HG03095 (cell line): ENCODE measurements at regions not wholly inside any gene's neighbourhood (a gene's known extent, or its start where the extent isn't known, plus 50 kb on each side); places are given as distances from the start of the nearest gene placed in this dataset.

Experiments
- ATAC-seq: cut with Tn5 transposase; IDR thresholded peaks from one replicate; pipeline ENCODE4 v1.9.1; 2021; ENCODE audit warnings: moderate library complexity; ENCODE audit not compliant: unreplicated experiment

- no peak for ATAC-seq
Observed at GRCh38 chr12:34391771-34392581, 369.7 kb downstream of the ALG10 start.

- no peak for ATAC-seq
Observed at GRCh38 chr12:34392741-34393085, 370.4 kb downstream of the ALG10 start.

GRCh38 chr12:34393086-34393820, 371.0 kb downstream of the ALG10 start:
- ATAC-seq = no peak

- ATAC-seq = no peak
Observed at GRCh38 chr12:34393821-34394150, 371.5 kb downstream of the ALG10 start.

GRCh38 chr12:34394211-34395055, 372.1 kb downstream of the ALG10 start:
- ATAC-seq = no peak

- ATAC-seq = no peak
Observed at GRCh38 chr12:34395056-34396005, 373.0 kb downstream of the ALG10 start.

- ATAC-seq = no peak
Observed at GRCh38 chr12:34396006-34396860, 373.9 kb downstream of the ALG10 start.

GRCh38 chr12:34396861-34397590, 374.7 kb downstream of the ALG10 start:
- ATAC-seq = no peak

- ATAC-seq = no peak
Observed at GRCh38 chr12:34397591-34398365, 375.5 kb downstream of the ALG10 start.

- no peak for ATAC-seq
Observed at GRCh38 chr12:34398366-34398705, 376.0 kb downstream of the ALG10 start.

GRCh38 chr12:34398706-34399630, 376.7 kb downstream of the ALG10 start:
- no peak for ATAC-seq

- ATAC-seq = no peak
Observed at GRCh38 chr12:34399631-34400410, 377.5 kb downstream of the ALG10 start.

GRCh38 chr12:34400411-34400881, 378.1 kb downstream of the ALG10 start:
- ATAC-seq = no peak

- no peak for ATAC-seq
Observed at GRCh38 chr12:34400986-34401658, 378.8 kb downstream of the ALG10 start.

GRCh38 chr12:34401659-34402227, 379.4 kb downstream of the ALG10 start:
- ATAC-seq = no peak
